ENCODE measurements at regions not wholly inside any gene's neighbourhood (a gene's known extent, or its start where the extent isn't known, plus 50 kb on each side); places are given as distances from the start of the nearest gene placed in this dataset.

DNA sequence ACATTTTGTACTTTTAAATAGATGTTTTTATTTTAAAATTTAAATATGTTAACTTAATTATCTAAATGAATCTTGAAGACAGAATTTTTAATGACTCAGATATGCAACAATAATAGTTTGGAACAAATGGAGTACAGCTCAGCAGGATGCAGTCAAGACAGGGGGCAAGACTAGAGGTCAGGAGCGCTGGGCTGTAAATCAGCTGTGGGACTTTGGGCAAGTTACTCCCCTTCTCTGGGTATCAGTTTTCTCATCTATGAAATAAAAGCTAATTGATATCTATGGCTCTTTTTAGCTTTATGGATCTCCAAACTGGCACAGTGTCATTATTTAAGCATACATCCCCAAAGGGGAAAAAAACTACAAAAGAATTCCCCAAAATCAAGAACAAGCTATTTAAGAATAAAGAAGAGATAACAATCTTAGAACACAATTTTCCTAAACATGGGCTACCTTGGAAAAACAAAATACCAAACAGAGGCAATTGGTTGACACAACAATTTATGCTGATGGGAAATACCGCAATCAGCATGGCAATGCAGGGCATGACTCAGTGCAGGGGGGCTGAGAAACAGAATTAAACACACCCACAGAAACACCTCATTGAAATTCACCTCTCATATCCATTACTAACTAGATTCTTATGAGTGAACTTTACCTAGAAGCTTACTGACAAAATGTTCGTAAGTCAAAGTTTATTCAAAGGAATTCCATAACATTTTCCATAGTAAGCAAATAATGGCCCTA, 188.2 kb downstream of the SIM1 start:
- no peak for DNase-seq

DNA sequence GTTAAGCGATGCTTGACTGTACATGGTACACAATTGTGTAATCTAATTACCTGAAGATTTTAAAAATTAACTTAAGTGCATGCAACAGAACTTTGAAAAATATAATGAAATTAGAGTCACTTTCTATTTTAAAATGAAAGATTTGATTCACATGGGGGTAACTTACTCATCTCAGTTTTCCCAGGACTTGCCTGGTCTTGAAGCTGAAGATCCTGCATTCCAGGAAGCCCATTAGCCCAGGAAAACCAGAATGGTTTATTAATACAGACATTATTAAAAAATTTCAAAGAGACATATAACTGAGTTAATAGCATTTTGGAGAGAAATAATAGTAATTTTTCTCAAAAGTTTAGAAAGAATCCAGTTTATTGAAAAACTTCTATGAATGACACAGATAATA, 190.6 kb downstream of the SIM1 start:
- no peak overlapping the region for H3K4me3 ChIP-seq
- H3K27me3 ChIP-seq: no peaks in the 10 kb centered on the region

More for the DNA sequence above, 188.2 kb downstream of the SIM1 start:
- H3K36me3 ChIP-seq: no peaks in the 10 kb centered on the region
- H3K9me3 ChIP-seq: 0 out of 2 replicates have a peak, but pooled peaks cover 2% of the 10 kb centered on the region
- H3K27me3 ChIP-seq: no peaks in the 10 kb centered on the region
- no peak overlapping the region for H3K4me3 ChIP-seq

DNA sequence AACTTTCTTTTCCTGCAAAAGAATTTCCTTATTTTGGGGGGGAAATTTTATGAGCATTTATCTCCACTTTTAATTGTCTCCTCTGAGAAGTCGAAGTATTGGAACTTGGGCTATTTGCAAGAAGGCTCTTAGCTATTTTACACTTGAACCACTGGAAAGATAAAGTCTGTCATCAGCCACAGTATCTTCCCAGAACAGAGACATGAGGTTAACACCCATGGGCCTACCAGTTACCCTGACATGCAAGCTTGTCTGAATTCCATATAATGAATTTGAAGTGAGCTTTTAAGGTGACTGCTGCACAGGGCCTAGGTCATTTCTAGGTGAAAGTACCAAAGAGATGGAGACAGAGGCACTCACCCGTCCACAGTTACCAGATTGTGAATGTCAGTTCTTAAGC, 193.1 kb downstream of the SIM1 start:
- 0 out of 2 replicates have a peak, but pooled peaks cover 3% of the 10 kb centered on the region for H3K9me3 ChIP-seq
- no peak overlapping the region for H3K4me3 ChIP-seq
- H3K27me3 ChIP-seq: no peaks in the 10 kb centered on the region
- peaks cover 2% of the 10 kb centered on the region; the same call in 1 of the 2 replicates for H3K36me3 ChIP-seq
- no peak for DNase-seq

More for the DNA sequence above, 190.6 kb downstream of the SIM1 start:
- Histone ChIP-seq H3K9me3 (0 out of 2 replicates have a peak, but pooled peaks cover 3% of the 10 kb centered on the region), H3K36me3 (no peaks in the 10 kb centered on the region)
- no peak for DNase-seq

DNA sequence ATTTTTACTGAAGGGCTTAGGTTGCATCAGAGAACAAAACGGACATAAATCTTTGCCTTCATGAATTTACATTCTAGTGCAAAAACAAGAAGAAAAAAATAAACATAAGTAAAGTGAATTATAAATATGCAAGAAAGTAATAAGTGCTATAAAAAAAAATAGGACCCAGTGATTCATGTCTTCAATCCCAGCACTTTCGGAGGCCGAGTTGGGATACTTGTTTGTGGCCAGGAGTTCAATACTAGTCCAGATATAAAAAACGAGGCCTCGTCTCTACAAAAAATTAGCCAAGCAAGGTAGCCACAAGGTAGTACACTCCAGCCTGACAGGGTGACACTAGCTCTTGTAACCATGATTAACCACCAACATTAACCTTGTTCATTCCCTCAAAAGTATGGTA, 193.5 kb downstream of the SIM1 start:
- peaks cover 2% of the 10 kb centered on the region; the same call in 1 of the 2 replicates for H3K36me3 ChIP-seq
- DNase-seq: no peak
- H3K4me3 ChIP-seq: no peak overlapping the region
- 0 out of 2 replicates have a peak, but pooled peaks cover 3% of the 10 kb centered on the region for H3K9me3 ChIP-seq
- H3K27me3 ChIP-seq: no peaks in the 10 kb centered on the region

DNA sequence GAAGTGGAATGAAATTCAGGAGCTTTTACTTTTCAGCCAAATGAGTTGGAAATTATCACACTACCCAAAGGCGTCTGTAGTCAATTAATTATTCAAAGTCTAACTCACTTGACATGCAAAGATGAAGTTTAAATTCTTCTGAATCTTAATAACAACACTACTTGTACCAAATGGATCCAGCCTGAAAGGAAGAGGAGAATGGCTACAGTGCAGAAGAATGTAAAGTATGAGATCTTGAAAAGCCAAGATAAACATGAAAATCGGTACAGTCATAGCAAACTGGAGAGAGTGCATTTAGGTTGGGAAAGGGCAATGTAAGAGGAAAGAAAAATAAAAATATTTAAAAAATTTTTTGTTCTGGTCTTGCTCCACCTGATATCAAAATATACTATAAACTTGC, 195.5 kb downstream of the SIM1 start:
- 0 out of 2 replicates have a peak, but pooled peaks cover 1% of the 10 kb centered on the region for H3K9me3 ChIP-seq
- DNase-seq: no peak
- no peaks in the 10 kb centered on the region for H3K27me3 ChIP-seq
- peaks cover 2% of the 10 kb centered on the region; the same call in 1 of the 2 replicates for H3K36me3 ChIP-seq
- no peak overlapping the region for H3K4me3 ChIP-seq

DNA sequence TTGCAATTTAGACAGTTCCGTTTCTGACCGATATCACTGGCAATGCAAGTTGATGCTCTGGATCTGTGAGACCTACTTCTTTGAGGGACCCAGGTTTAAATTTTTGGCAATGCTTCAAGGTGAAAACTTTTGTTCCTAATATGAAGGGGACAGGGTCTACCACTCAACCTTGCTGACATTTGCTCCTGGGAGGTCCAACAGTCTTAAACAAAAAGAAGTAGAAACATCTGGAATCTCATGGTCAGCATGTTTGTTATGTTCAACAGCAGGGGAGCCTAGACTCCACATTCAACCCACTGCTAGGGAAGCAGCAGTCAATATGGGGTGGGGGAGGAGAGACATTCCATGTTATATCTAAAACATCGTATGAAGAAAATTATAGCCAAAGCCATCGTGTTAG, 196.4 kb downstream of the SIM1 start:
- H3K4me3 ChIP-seq: no peak overlapping the region
- DNase-seq: no peak
- peaks cover 2% of the 10 kb centered on the region; the same call in 1 of the 2 replicates for H3K36me3 ChIP-seq
- 0 out of 2 replicates have a peak, but pooled peaks cover 1% of the 10 kb centered on the region for H3K9me3 ChIP-seq
- no peaks in the 10 kb centered on the region for H3K27me3 ChIP-seq

DNA sequence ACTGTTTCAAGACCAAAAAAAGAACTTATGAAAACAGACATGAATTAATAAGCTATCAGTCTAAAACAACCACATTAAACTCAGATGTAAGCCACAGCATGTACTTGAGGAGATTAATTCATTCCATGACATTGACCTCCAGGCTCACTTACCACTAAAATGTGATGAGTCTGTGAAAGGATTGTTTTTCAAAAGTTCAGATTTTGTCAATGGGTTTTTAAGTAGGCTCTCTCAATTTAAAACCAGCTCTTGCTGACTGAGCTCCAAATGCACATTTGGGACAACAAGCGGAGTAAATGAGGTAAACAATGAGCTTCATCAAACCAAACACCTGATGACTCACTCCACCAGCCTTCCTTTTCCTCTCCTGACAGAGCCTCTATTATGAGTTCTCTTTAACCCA, 197.0 kb downstream of the SIM1 start:
- H3K9me3 ChIP-seq: 0 out of 2 replicates have a peak, but pooled peaks cover 1% of the 10 kb centered on the region
- DNase-seq: no peak

DNA sequence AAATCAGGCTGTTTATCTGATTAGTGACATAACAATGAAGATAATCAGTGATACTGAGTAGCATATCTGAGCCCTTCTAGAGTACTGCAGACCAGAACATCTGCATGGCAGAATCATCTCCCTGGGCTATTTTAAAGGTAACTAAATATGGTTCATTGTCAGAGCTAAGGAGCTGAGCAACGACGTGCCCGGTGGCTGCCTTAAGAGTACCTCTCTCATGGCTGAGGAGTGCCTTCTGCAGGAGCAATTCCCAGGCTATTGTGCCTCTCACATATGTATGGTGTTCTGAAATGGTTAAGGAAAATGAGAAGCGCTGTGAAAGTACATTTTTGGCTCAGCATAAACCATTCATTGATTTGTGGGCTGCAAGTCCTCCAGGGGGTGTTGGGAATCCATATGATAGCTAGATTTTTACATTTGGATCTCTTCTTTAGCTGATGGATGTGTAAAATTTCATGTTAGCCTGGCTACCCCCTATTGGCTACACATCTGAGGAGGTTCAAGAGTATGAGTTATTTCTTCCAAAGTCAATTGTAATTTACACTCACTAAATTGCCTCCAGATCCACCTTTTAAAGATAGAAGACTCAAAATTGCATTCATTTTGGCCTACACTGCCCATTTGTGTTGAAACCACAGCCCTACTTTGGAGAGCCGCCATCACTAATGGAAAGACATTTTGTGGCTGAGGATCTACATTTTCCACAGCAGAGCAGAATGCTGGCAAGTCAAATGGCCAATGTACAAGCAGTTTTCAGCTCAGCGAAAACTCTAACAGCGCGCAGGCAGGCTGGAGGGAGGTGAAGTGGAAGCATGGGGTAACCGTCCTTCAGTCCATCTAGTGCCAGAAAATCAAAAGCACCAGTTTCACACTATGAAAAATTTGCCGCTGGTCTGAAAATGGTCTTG, 198.0 kb downstream of the SIM1 start:
- no peak overlapping the region for H3K4me3 ChIP-seq
- H3K27me3 ChIP-seq: no peaks in the 10 kb centered on the region
- H3K9me3 ChIP-seq: 0 out of 2 replicates have a peak, but pooled peaks cover 1% of the 10 kb centered on the region
- no peak for DNase-seq
- H3K36me3 ChIP-seq: peaks cover 2% of the 10 kb centered on the region; the same call in 1 of the 2 replicates

More for the DNA sequence above, 197.0 kb downstream of the SIM1 start:
- no peaks in the 10 kb centered on the region for H3K27me3 ChIP-seq
- peaks cover 2% of the 10 kb centered on the region; the same call in 1 of the 2 replicates for H3K36me3 ChIP-seq
- no peak overlapping the region for H3K4me3 ChIP-seq

DNA sequence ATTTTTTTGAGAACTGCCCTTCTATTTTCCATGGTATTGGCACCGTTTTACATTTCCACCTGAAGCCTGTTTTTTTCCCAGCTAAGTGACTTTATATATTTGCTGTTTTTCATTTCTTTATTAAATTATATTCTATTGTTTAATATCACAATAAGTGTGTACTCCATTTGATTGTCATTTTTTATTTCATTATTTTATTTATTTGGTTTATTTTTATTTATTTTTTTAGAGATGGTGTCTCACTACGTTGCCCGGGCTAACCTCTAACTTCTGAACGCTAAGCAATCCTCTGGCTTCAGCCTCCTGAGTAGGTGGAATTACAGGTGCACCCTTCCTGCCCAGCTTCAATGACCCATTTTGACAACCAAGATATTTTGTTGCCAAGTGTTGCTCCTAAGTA, 202.6 kb downstream of the SIM1 start:
- H3K36me3 ChIP-seq: no peaks in the 10 kb centered on the region
- no peak overlapping the region for H3K4me3 ChIP-seq
- H3K27me3 ChIP-seq: no peaks in the 10 kb centered on the region
- no peaks in the 10 kb centered on the region for H3K9me3 ChIP-seq
- no peak for DNase-seq

DNA sequence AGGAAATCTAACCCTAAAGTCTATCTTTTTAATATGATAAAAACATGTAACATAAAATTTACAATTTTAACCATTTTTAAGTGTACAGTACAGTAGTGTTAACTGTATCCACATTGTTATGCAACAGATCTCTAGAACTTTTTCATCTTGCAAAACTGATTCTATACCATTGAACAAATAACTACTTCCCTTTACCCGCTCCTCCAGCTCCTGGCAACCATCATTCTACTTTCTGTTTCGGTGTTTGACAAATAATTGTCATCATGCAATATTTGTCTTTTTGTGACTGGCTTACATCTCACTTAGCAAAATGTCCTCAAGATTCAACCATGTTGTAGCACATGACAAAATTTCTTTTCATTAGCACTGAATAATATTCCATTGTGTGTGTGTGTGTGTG, 203.2 kb downstream of the SIM1 start:
- no peak for DNase-seq
- Histone ChIP-seq H3K27me3 (no peaks in the 10 kb centered on the region), H3K4me3 (no peak overlapping the region), H3K9me3 (no peaks in the 10 kb centered on the region), H3K36me3 (no peaks in the 10 kb centered on the region)

DNA sequence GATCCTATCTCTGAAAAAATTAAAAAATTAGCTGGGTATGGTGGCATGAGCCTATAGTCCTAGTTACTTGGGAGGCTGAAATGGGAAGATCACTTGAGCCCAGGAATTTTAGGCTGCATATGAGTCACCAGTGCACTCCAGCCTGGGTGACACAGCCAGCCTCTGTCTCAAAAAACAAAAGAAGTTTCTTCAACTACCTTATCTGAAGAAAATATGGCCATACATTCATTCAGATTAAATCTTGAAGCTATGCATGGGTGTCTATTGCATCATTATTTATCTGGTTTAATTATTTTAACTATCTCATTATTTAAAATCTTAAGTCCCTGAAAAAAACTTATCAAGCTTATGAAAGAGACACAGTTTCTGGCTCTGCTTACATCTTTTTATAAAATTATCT, 204.1 kb downstream of the SIM1 start:
- Histone ChIP-seq H3K36me3 (no peaks in the 10 kb centered on the region), H3K9me3 (no peaks in the 10 kb centered on the region), H3K27me3 (no peaks in the 10 kb centered on the region), H3K4me3 (no peak overlapping the region)
- no peak for DNase-seq

DNA sequence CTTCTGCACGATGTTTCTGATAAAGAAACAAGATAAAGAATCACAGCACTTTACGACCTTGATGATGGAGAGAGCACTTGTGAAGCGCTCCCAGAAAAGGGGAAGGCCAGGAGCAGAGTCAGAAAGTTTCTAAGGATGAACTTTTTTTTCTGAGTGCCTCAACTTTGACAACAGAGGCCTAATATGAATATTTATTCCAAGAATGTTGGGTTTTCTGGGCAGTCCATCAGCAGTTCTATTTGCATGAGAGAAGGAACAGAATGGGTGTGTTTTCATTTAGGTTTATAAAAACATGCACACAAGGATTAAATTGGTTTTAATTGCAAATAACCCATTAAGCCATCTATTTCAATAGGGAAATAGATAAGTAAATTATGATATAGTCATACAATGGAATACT, 204.9 kb downstream of the SIM1 start:
- no peaks in the 10 kb centered on the region for H3K9me3 ChIP-seq
- no peaks in the 10 kb centered on the region for H3K36me3 ChIP-seq
- DNase-seq: no peak
- H3K4me3 ChIP-seq: no peak overlapping the region
- no peaks in the 10 kb centered on the region for H3K27me3 ChIP-seq

DNA sequence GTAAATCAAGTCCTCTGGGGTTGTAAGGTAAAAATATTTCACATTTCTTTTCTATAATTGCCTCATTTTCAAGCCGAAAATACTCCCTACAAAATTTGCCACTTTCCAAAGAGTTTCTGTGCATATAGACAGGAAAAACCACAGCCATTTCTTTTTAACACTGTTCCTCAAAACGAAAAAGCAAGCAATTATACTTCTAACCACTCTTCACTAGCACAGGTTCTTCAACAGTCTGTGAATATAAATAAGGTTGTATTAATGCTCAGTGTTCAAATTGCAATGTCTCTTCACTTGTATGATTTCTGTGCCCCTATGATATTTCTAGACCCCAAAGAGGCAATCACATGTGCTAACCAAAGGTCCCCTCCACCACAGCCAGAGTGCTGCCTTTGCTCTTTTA, 206.0 kb downstream of the SIM1 start:
- no peaks in the 10 kb centered on the region for H3K9me3 ChIP-seq
- H3K4me3 ChIP-seq: no peak overlapping the region
- no peaks in the 10 kb centered on the region for H3K36me3 ChIP-seq
- H3K27me3 ChIP-seq: no peaks in the 10 kb centered on the region
- DNase-seq: no peak

DNA sequence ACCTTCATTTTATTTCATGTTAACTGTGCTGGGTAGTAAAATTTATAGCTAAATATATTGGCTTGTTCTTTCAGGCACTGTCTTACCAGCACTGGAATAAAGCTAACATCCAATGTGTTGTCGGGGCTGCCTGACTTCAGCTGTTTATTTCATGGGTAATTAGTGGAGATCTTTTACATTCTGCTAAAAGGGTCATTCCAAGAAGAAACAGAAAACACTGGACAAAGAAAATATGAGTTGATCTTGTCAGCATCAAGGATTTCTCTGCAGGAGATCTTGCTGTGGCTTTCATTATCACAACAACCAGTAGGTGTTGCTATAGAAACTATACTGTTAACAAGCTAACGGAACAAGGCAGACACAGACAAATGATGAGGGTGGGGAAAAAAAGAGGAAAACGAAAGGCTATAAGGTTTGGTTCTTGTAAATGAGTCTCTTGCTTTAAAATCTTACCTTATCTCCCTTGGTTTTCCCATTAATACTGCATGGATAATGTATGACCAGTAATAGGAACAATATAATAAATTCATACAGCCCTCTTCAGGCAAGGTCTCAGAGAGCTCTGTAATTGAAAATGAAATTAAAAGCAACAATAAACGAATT, 206.8 kb downstream of the SIM1 start:
- Histone ChIP-seq H3K27me3 (no peaks in the 10 kb centered on the region), H3K9me3 (no peaks in the 10 kb centered on the region), H3K36me3 (no peaks in the 10 kb centered on the region), H3K4me3 (peak overlapping the region; percentile 3; the same call in 1 of the 2 replicates)
- DNase-seq: no peak

DNA sequence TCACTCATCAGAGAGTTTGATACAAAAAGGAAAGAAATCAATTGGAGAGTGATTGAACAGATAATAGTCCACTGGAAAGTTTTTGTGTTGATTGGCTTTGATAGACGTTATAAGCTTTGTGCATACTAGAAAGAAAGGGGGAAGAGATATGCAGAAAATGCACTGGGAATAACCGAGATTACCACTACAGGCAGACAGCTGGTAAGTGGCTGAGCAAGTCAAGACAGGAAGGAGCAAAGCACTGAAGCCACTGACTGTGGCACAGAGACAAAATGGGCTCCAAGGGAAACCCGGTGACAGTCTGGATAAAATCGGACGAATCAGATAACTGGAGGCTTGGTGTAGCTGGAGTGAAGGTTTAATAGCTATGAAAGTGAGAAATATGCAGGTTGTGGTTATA, 209.0 kb downstream of the SIM1 start:
- Histone ChIP-seq H3K9me3 (no peaks in the 10 kb centered on the region), H3K27me3 (no peaks in the 10 kb centered on the region), H3K4me3 (no peak overlapping the region), H3K36me3 (no peaks in the 10 kb centered on the region)
- no peak for DNase-seq

DNA sequence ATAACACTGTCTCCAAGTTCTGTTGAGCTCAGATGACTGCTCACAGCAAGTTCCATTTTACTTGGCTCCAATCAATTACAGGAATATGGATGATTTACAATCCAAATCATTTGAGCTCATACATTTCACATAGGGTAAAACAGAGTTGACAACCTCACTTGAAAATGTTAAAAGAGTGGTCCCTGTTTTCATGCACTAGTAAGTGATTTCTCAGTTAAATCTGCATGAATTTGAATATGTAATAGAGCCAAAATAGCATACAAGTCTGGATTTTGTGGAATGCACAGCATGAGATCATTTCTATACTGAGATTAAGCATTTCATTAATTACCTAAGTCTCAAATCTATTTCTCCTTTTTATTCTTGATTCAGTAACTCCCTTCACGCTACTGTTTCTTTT, 217.6 kb downstream of the SIM1 start:
- Histone ChIP-seq H3K4me3 (no peak overlapping the region), H3K27me3 (no peaks in the 10 kb centered on the region), H3K9me3 (no peaks in the 10 kb centered on the region), H3K36me3 (no peaks in the 10 kb centered on the region)
- DNase-seq: no peak

DNA sequence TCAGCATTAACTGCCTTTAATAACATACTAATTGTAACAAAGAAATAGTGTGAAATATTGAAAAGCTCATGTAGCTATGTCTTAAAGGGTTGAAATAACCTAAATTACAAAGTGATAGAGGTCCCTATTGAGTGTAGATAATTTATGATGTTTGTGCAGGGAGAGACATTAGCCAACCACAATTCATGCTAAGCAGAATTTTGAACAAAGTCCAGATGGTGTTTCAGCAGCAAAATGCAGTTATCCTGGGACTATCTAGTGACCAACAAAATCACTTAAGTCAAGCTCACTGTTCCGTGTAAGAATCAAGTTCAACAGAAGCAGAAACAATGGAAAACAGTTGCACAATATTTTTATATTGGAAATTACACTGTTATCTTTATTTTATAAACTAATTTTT, 218.5 kb downstream of the SIM1 start:
- H3K27me3 ChIP-seq: no peaks in the 10 kb centered on the region
- H3K36me3 ChIP-seq: no peaks in the 10 kb centered on the region
- DNase-seq: no peak
- H3K9me3 ChIP-seq: no peaks in the 10 kb centered on the region
- no peak overlapping the region for H3K4me3 ChIP-seq

All from MG63 (cell line).